Natural killer cell (primary cell): ENCODE measurements at regions not wholly inside any gene's neighbourhood (a gene's known extent, or its start where the extent isn't known, plus 50 kb on each side); places are given as distances from the start of the nearest gene placed in this dataset.

Source experiments
- ATAC-seq, 3 donors: fragments of 150-1000 bp in 2 of 3; fragments of 200-7000 bp in 1 of 3; cut with Tn5 transposase; 1 replicate in 1 of 3; 2 replicates in 2 of 3; pipeline ENCODE4 v1.10.0; 2021; ENCODE audit warnings: mild to moderate bottlenecking in 2 of 3, moderate library complexity in 2 of 3
- DNase-seq, 2 donors: peaks; one replicate each; pipeline versions ENCODE4 v3.0.0 to v3.0.0-alpha.2; 2013 to 2021; ENCODE audit warnings: mixed read lengths in 1 of 2
- H3K27ac ChIP-seq: one replicate; pipeline ENCODE4 v1.5.1; 2013; ENCODE audit warnings: mild to moderate bottlenecking, low read length
- H3K27me3 ChIP-seq: one replicate; pipeline ENCODE4 v1.6.1; 2013; ENCODE audit warnings: low read length; ENCODE audit not compliant: control insufficient read depth, insufficient read depth
- H3K36me3 ChIP-seq: one replicate; pipeline ENCODE4 v1.6.1; 2013; ENCODE audit warnings: low read length; ENCODE audit not compliant: control insufficient read depth, insufficient read depth
- H3K4me1 ChIP-seq: one replicate; pipeline ENCODE4 v1.6.1; 2013; ENCODE audit warnings: low read length; ENCODE audit not compliant: control insufficient read depth, insufficient read depth
- H3K4me3 ChIP-seq: one replicate; pipeline ENCODE4 v1.5.1; 2013; ENCODE audit warnings: low read length
- H3K9me3 ChIP-seq: one replicate; pipeline ENCODE4 v1.6.1; 2013; ENCODE audit warnings: low read length; ENCODE audit not compliant: control insufficient read depth, insufficient read depth
- H3K27ac Mint-ChIP-seq, 2 donors: one replicate each; pipeline ENCODE4 v1.8.0; 2022; ENCODE audit warnings: mild to moderate bottlenecking in 2 of 2, mixed read lengths in 2 of 2, moderate library complexity in 1 of 2
- H3K27me3 Mint-ChIP-seq, 2 donors: one replicate each; pipeline ENCODE4 v1.8.0; 2022; ENCODE audit warnings: low read depth in 2 of 2, mixed read lengths in 2 of 2
- H3K36me3 Mint-ChIP-seq: one replicate; pipeline ENCODE4 v1.8.0; 2022; ENCODE audit warnings: mixed read lengths
- H3K4me1 Mint-ChIP-seq, 2 donors: one replicate each; pipeline ENCODE4 v1.8.0; 2022; ENCODE audit warnings: mixed read lengths in 2 of 2
- H3K4me3 Mint-ChIP-seq: one replicate; pipeline ENCODE4 v1.8.0; 2022; ENCODE audit warnings: mild to moderate bottlenecking, moderate library complexity, mixed read lengths
- H3K9me3 Mint-ChIP-seq, 2 donors: one replicate each; pipeline ENCODE4 v1.8.0; 2022; ENCODE audit warnings: mixed read lengths in 2 of 2
- WGBS: methylation state at CpG from one replicate; pipeline ENCODE4 v1.1.7; 2013; ENCODE audit warnings: missing lambda C conversion rate; ENCODE audit not compliant: insufficient coverage; 5-methylcytosine and 5-hydroxymethylcytosine counted together
- intact Hi-C: fragments of 100-400 bp; cut with micrococcal nuclease; formaldehyde crosslinking; loops from one replicate; pipeline ENCODE4 v1.14.2; 2022
- TF ChIP-seq, protein P1 (sequence below): fragments of 200-600 bp; IDR thresholded peaks from one replicate; pipeline ENCODE4 v1.8.0; 2022; ENCODE audit warnings: antibody characterized with exemption

DNA sequence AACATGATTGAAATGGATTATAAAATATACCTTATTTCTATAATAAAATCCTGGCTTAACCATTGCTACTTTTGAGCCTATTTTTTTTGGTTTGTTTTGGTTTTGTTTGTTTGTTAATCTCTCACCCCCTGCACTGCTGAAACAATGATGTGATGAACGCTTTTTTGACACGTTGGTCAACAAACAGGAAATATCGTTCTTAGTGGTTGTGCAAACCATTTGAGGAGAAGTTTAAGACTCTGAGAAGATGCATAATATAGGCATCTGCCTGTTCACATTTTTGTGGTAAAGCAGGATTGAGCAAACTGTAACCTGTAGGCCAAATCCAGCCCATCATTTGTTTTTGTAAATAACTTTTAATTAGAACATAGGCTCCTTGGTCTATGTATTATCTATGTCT, 75.5 kb upstream of the MDFIC2 start:
- no peak overlapping the region for H3K4me3 Mint-ChIP-seq
- no peak overlapping the region for H3K4me3 ChIP-seq
- TF ChIP-seq, protein P1, sequence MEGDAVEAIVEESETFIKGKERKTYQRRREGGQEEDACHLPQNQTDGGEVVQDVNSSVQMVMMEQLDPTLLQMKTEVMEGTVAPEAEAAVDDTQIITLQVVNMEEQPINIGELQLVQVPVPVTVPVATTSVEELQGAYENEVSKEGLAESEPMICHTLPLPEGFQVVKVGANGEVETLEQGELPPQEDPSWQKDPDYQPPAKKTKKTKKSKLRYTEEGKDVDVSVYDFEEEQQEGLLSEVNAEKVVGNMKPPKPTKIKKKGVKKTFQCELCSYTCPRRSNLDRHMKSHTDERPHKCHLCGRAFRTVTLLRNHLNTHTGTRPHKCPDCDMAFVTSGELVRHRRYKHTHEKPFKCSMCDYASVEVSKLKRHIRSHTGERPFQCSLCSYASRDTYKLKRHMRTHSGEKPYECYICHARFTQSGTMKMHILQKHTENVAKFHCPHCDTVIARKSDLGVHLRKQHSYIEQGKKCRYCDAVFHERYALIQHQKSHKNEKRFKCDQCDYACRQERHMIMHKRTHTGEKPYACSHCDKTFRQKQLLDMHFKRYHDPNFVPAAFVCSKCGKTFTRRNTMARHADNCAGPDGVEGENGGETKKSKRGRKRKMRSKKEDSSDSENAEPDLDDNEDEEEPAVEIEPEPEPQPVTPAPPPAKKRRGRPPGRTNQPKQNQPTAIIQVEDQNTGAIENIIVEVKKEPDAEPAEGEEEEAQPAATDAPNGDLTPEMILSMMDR: no peak
- no peaks in the 10 kb centered on the region for H3K27me3 Mint-ChIP-seq
- no peaks in the 10 kb centered on the region for H3K4me1 ChIP-seq
- DNase-seq (no peak), ATAC-seq (no peak)
- H3K4me1 Mint-ChIP-seq: no peaks in the 10 kb centered on the region
- no peaks in the 10 kb centered on the region for H3K27me3 ChIP-seq
- 44% methylated on average over 3 of the region's 3 CpGs for WGBS
- intact Hi-C loops: no loop called here
- no peaks in the 10 kb centered on the region for H3K36me3 Mint-ChIP-seq
- H3K27ac Mint-ChIP-seq: no peak overlapping the region
- no peaks in the 10 kb centered on the region for H3K36me3 ChIP-seq
- no peaks in the 10 kb centered on the region for H3K9me3 ChIP-seq
- H3K9me3 Mint-ChIP-seq: peaks cover 4 to 5% of the 10 kb centered on the region in 2 donors
- no peak overlapping the region for H3K27ac ChIP-seq

DNA sequence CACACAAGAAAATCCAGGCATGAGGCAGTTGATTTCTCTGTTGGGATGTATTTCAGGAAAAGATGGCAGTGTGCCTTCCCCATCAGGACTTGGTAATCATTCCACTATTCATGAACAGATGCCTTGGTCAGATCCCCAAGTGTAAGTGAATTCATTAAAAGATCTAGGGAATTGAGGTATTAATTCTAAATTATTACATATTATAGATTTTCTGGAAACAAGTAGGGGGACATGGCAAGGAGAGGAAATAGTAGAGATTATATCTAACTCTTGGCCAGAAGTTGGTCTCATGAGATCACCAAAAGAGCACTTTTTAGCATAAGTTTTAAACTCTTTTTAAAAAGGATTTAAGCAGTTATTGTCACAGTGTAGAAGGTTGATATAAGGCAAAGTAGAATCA, 74.4 kb upstream of the MDFIC2 start:
- no peak overlapping the region for H3K27ac Mint-ChIP-seq
- no peaks in the 10 kb centered on the region for H3K36me3 Mint-ChIP-seq
- no peaks in the 10 kb centered on the region for H3K27me3 Mint-ChIP-seq
- DNase-seq (no peak), ATAC-seq (no peak)
- Histone ChIP-seq H3K4me1 (no peaks in the 10 kb centered on the region), H3K27me3 (no peaks in the 10 kb centered on the region), H3K36me3 (no peaks in the 10 kb centered on the region), H3K4me3 (no peak overlapping the region), H3K27ac (no peak overlapping the region), H3K9me3 (no peaks in the 10 kb centered on the region)
- H3K4me3 Mint-ChIP-seq: no peak overlapping the region
- TF ChIP-seq, protein P1: no peak
- H3K4me1 Mint-ChIP-seq: no peaks in the 10 kb centered on the region
- intact Hi-C loops: no loop called here
- H3K9me3 Mint-ChIP-seq: peaks cover 5 to 6% of the 10 kb centered on the region in 2 donors

DNA sequence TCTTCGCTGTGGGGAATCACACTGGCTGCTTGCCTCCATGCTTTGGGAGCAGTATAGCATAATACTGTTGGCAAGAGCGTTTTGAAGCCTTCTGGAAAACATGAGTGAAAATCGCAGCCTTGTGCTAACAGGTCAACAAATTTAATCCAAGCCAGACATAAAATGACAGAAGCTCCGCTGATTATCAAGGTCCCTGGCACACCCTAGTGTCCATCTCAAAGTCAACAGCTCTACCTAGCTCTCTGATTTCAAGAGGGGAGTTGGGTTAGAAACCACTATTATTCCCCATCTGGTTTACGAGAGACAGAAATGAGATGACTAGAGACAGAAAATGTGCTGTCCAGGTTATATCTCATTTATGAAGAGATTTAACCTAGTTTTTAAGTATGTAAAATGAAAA, 73.6 kb upstream of the MDFIC2 start:
- no peaks in the 10 kb centered on the region for H3K4me1 ChIP-seq
- H3K4me3 ChIP-seq: no peak overlapping the region
- no peak overlapping the region for H3K27ac ChIP-seq
- intact Hi-C loops: no loop called here
- WGBS: 82% methylated on average over 3 of the region's 5 CpGs
- no peak overlapping the region for H3K4me3 Mint-ChIP-seq
- ATAC-seq: no peak
- H3K9me3 Mint-ChIP-seq: peaks cover 4 to 6% of the 10 kb centered on the region in 2 donors
- no peaks in the 10 kb centered on the region for H3K36me3 Mint-ChIP-seq
- no peaks in the 10 kb centered on the region for H3K4me1 Mint-ChIP-seq
- H3K36me3 ChIP-seq: no peaks in the 10 kb centered on the region
- H3K27ac Mint-ChIP-seq: no peak overlapping the region
- TF ChIP-seq, protein P1: no peak
- no peaks in the 10 kb centered on the region for H3K27me3 ChIP-seq
- no peak for DNase-seq
- no peaks in the 10 kb centered on the region for H3K9me3 ChIP-seq
- no peaks in the 10 kb centered on the region for H3K27me3 Mint-ChIP-seq

DNA sequence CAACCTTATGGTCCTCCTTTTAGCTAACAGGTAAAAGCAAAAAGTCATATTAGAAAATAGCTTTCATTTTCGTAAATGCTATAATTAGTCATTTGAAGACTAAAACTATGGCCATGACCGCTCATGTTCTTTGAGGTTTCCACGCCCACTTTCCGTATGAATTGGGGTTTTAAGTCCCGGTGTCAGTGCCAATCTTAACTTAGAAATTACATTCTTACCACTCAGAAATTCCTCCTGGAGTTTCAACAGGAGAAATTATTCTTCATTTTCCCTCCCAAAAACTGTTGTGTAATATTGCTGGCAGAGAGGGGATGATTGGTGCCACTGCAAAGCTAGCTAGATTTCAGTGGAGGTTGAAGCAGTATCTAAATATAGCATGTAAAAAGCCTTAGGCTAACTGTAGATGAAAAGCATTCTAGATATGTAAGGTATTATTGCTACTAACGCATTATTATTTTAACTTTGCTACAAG, 71.0 kb upstream of the MDFIC2 start:
- Mint-ChIP-seq H3K4me3 (no peak overlapping the region), H3K27ac (no peak overlapping the region), H3K27me3 (no peaks in the 10 kb centered on the region), H3K9me3 (peaks cover 2 to 3% of the 10 kb centered on the region in 2 donors), H3K4me1 (no peaks in the 10 kb centered on the region), H3K36me3 (no peaks in the 10 kb centered on the region)
- Histone ChIP-seq H3K36me3 (no peaks in the 10 kb centered on the region), H3K27ac (no peak overlapping the region), H3K9me3 (no peaks in the 10 kb centered on the region), H3K4me3 (no peak overlapping the region), H3K4me1 (no peaks in the 10 kb centered on the region), H3K27me3 (no peaks in the 10 kb centered on the region)
- intact Hi-C loops: no loop called here
- DNase-seq: no peak
- no peak for ATAC-seq
- 76% methylated on average over 5 of the region's 6 CpGs for WGBS
- TF ChIP-seq, protein P1: no peak
